ENCODE measurements at regions not wholly inside any gene's neighbourhood (a gene's known extent, or its start where the extent isn't known, plus 50 kb on each side); places are given as distances from the start of the nearest gene placed in this dataset.

- ChIA-PET CTCF (no interaction called here), POLR2A (ENCODE audit: low non-redundant PET) (no interaction called here)
- no TSS peak for BruUV-seq (replicated peaks)
- TF ChIP-seq EZH2 (IDR thresholded peaks at IDR 0.05; ENCODE audit: borderline replicate concordance, low read depth, low read length, poor library complexity, severe bottlenecking) = no peak
- TF ChIP-seq CTCF (conservative IDR thresholded peaks at IDR 0.05; ENCODE audit: low read depth, low read length) = no peak
- Histone ChIP-seq H3K9me3 (ENCODE audit: low read depth, low read length, poor library complexity, severe bottlenecking) (peaks cover 3% of the 10 kb centered on the region), H3K4me3 (ENCODE audit: low read depth, low read length, poor library complexity, severe bottlenecking) (no peak overlapping the region), H3K27me3 (replicated peaks; ENCODE audit: insufficient read depth, low read depth, low read length, poor library complexity) (no peaks in the 10 kb centered on the region), H3K27ac (ENCODE audit: low read depth, low read length, poor library complexity, severe bottlenecking) (no peak overlapping the region), H3K4me1 (ENCODE audit: insufficient read depth, low read length, poor library complexity, severe bottlenecking) (no peaks in the 10 kb centered on the region), H3K36me3 (ENCODE audit: insufficient read depth, low read length, poor library complexity, severe bottlenecking) (no peaks in the 10 kb centered on the region)
- intact Hi-C loops (cut with micrococcal nuclease; ENCODE audit: unreplicated experiment) = no loop called here
- no peak for DNase-seq (ENCODE audit: low spot score)
Measured at GRCh38 chr4:59369229-59369628, 1830.9 kb upstream of the ADGRL3 start.

- no peaks in the 10 kb centered on the region for H3K4me1 ChIP-seq (ENCODE audit: insufficient read depth, low read length, poor library complexity, severe bottlenecking)
- no peak overlapping the region for H3K4me3 ChIP-seq (ENCODE audit: low read depth, low read length, poor library complexity, severe bottlenecking)
- BruUV-seq (replicated peaks) = no TSS peak
- H3K9me3 ChIP-seq (ENCODE audit: low read depth, low read length, poor library complexity, severe bottlenecking) = no peaks in the 10 kb centered on the region
- no peaks in the 10 kb centered on the region for H3K27me3 ChIP-seq (replicated peaks; ENCODE audit: insufficient read depth, low read depth, low read length, poor library complexity)
- POLR2A ChIA-PET (ENCODE audit: low non-redundant PET) = no interaction called here
- intact Hi-C loops (cut with micrococcal nuclease; ENCODE audit: unreplicated experiment) = no loop called here
- CTCF ChIA-PET = no interaction called here
- no peak overlapping the region for H3K27ac ChIP-seq (ENCODE audit: low read depth, low read length, poor library complexity, severe bottlenecking)
- DNase-seq (ENCODE audit: low spot score) = no peak
- TF ChIP-seq CTCF (conservative IDR thresholded peaks at IDR 0.05; ENCODE audit: low read depth, low read length) = no peak
- TF ChIP-seq EZH2 (IDR thresholded peaks at IDR 0.05; ENCODE audit: borderline replicate concordance, low read depth, low read length, poor library complexity, severe bottlenecking) = no peak
- no peaks in the 10 kb centered on the region for H3K36me3 ChIP-seq (ENCODE audit: insufficient read depth, low read length, poor library complexity, severe bottlenecking)
Measured at GRCh38 chr4:59374416-59374815, 1825.7 kb upstream of the ADGRL3 start.

GRCh38 chr4:59380841-59381366, 1819.2 kb upstream of the ADGRL3 start:
- no peak overlapping the region for H3K27ac ChIP-seq (ENCODE audit: low read depth, low read length, poor library complexity, severe bottlenecking)
- H3K36me3 ChIP-seq (ENCODE audit: insufficient read depth, low read length, poor library complexity, severe bottlenecking) = no peaks in the 10 kb centered on the region
- BruUV-seq (replicated peaks) = no TSS peak
- POLR2A ChIA-PET (ENCODE audit: low non-redundant PET) = no interaction called here
- intact Hi-C loops (cut with micrococcal nuclease; ENCODE audit: unreplicated experiment) = no loop called here
- H3K9me3 ChIP-seq (ENCODE audit: low read depth, low read length, poor library complexity, severe bottlenecking) = no peaks in the 10 kb centered on the region
- TF ChIP-seq EZH2 (IDR thresholded peaks at IDR 0.05; ENCODE audit: borderline replicate concordance, low read depth, low read length, poor library complexity, severe bottlenecking) (no peak), CTCF (conservative IDR thresholded peaks at IDR 0.05; ENCODE audit: low read depth, low read length) (no peak)
- no peak overlapping the region for H3K4me3 ChIP-seq (ENCODE audit: low read depth, low read length, poor library complexity, severe bottlenecking)
- no peaks in the 10 kb centered on the region for H3K27me3 ChIP-seq (replicated peaks; ENCODE audit: insufficient read depth, low read depth, low read length, poor library complexity)
- DNase-seq (ENCODE audit: low spot score) = no peak
- H3K4me1 ChIP-seq (ENCODE audit: insufficient read depth, low read length, poor library complexity, severe bottlenecking) = no peaks in the 10 kb centered on the region
- CTCF ChIA-PET = no interaction called here
